Colonic mucosa (tissue), 4 donors: ENCODE measurements at regions not wholly inside any gene's neighbourhood (a gene's known extent, or its start where the extent isn't known, plus 50 kb on each side); places are given as distances from the start of the nearest gene placed in this dataset.

Source experiments
- DNase-seq: peaks from one replicate; pipeline ENCODE4 v3.0.0-alpha.2; 2020
- H3K27ac ChIP-seq: fragments of 200-600 bp; one replicate; pipeline ENCODE4 v1.8.0; 2021
- H3K27me3 ChIP-seq: fragments of 200-600 bp; one replicate; pipeline ENCODE4 v1.8.0; 2021
- H3K36me3 ChIP-seq: fragments of 200-600 bp; one replicate; pipeline ENCODE4 v1.8.0; 2021
- H3K4me1 ChIP-seq: fragments of 200-600 bp; one replicate; pipeline ENCODE4 v1.8.0; 2021; ENCODE audit warnings: mild to moderate bottlenecking
- H3K4me3 ChIP-seq: fragments of 200-600 bp; one replicate; pipeline ENCODE4 v1.8.0; 2021
- H3K9ac ChIP-seq, 2 donors: one replicate each; pipeline ENCODE4 v1.7.0; 2013; ENCODE audit warnings: control low read depth in 2 of 2, low read depth in 2 of 2, low read length in 2 of 2
- H3K9me3 ChIP-seq: fragments of 200-600 bp; one replicate; pipeline ENCODE4 v1.8.0; 2021
- intact Hi-C: fragments of 100-400 bp; cut with DNase I; formaldehyde crosslinking; loops from one replicate; pipeline ENCODE4 v1.14.1; 2022
- TF ChIP-seq, protein P1 (sequence below): fragments of 200-600 bp; IDR thresholded peaks from one replicate; pipeline ENCODE4 v1.8.0; 2022; ENCODE audit warnings: antibody characterized with exemption, mild to moderate bottlenecking
- donor health status: healthy.
- donor health status: DM: no; HTN: no; CAD: no.
- donor health status: DM: no; HTN: no; CAD: no.

DNA sequence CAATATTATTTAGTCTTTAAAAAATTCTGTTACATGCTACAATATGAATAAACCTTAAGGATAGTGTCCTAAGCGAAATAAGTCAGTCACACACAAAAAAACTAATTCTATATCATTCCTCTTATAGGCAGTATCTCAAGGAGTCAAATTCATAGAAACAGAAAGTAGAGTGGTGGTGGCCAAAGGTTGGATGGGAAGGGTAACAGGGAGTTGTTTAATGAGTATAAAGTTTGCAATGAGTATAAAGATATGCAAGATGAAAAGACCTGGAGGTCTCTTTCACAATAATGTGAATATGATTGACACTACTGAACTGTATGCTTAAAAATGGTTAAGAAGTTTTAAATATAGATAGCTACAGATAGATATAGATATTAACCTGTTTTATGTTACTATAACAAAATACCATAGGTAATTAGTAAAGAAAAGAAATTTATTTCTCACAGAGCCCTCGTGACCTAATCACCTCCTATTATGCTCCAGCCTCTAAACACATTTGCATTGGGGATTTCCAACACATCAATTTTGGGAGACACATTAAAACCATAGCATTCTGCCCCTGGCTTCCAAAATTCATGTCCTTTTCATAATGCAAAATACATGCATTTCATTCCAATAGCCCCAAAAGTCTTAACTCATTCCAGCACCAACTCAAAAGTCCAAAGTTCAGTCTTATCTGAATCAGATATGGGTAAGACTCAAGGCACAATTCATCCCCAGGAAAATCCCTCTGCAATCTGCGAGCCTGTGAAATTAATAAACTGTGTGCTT lies 93.6 kb downstream of the ATPSCKMT start:
- intact Hi-C loops = no loop called here
- Histone ChIP-seq H3K9me3 (no peaks in the 10 kb centered on the region), H3K4me1 (no peaks in the 10 kb centered on the region), H3K9ac (no peak overlapping the region), H3K27me3 (no peaks in the 10 kb centered on the region), H3K36me3 (no peaks in the 10 kb centered on the region), H3K4me3 (no peak overlapping the region), H3K27ac (no peak overlapping the region)
- TF ChIP-seq, protein P1, sequence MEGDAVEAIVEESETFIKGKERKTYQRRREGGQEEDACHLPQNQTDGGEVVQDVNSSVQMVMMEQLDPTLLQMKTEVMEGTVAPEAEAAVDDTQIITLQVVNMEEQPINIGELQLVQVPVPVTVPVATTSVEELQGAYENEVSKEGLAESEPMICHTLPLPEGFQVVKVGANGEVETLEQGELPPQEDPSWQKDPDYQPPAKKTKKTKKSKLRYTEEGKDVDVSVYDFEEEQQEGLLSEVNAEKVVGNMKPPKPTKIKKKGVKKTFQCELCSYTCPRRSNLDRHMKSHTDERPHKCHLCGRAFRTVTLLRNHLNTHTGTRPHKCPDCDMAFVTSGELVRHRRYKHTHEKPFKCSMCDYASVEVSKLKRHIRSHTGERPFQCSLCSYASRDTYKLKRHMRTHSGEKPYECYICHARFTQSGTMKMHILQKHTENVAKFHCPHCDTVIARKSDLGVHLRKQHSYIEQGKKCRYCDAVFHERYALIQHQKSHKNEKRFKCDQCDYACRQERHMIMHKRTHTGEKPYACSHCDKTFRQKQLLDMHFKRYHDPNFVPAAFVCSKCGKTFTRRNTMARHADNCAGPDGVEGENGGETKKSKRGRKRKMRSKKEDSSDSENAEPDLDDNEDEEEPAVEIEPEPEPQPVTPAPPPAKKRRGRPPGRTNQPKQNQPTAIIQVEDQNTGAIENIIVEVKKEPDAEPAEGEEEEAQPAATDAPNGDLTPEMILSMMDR = no peak
- DNase-seq = no peak

DNA sequence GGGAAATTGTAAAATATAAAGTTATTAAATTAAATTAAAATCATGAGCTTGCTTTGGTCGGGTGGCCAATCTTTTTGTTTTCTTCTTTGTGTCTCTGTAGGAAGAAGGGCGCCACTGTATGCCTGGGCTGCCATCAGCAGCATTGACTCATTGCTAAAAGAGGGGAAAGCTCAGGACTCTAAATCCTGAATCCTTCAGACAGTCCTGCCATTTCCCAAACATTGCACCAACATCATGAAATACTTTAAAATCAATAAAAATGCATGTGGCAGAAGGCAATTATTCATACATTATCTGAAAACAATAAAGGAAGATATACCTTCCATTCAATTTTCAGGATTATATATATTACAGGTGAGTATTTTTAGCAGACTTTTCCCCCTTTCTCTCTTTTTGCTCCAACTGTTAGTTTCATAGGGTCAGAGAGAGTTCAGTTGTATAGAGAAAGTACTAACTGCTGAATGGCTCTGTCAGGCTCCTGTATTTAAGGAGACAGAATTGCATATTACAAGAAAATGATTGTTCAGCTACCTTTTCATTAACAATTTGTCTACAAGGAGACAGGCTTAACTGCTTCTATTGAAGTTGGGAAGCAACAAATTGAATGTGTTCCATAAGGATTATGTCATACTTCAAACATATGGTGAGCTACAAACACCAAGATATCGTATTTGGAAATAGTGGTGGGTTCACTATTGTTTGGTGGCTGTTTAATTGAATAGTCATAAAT lies 95.7 kb downstream of the ATPSCKMT start:
- TF ChIP-seq, protein P1 = no peak
- no peaks in the 10 kb centered on the region for H3K36me3 ChIP-seq
- intact Hi-C loops = no loop called here

DNA sequence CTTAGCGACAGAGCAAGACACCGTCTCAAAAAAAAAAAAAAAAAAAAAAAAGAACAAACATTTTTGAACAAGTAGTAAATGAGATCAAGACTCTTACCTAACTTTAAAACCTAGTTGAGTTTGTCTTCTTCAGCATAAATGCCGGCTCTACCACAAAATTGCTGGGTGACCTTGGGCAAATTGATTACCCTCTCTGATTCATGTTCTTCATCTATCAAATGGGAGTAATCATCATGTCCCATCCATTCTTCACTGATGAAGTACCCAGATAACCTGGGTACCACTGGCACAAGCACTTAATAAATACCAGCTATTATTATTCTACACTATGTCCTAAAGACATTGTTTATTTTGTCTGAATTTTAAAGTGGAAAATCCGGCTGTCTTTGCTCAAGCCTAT lies 96.3 kb downstream of the ATPSCKMT start:
- Histone ChIP-seq H3K36me3 (no peaks in the 10 kb centered on the region), H3K9ac (no peak overlapping the region), H3K4me3 (no peak overlapping the region), H3K4me1 (no peaks in the 10 kb centered on the region), H3K9me3 (no peaks in the 10 kb centered on the region), H3K27me3 (no peaks in the 10 kb centered on the region), H3K27ac (no peak overlapping the region)
- DNase-seq = no peak
- TF ChIP-seq, protein P1 = no peak
- intact Hi-C loops = no loop called here

More for the DNA sequence above, 95.7 kb downstream of the ATPSCKMT start:
- Histone ChIP-seq H3K27ac (no peak overlapping the region), H3K9me3 (no peaks in the 10 kb centered on the region), H3K4me3 (no peak overlapping the region), H3K27me3 (no peaks in the 10 kb centered on the region), H3K9ac (no peak overlapping the region), H3K4me1 (no peaks in the 10 kb centered on the region)
- no peak for DNase-seq

DNA sequence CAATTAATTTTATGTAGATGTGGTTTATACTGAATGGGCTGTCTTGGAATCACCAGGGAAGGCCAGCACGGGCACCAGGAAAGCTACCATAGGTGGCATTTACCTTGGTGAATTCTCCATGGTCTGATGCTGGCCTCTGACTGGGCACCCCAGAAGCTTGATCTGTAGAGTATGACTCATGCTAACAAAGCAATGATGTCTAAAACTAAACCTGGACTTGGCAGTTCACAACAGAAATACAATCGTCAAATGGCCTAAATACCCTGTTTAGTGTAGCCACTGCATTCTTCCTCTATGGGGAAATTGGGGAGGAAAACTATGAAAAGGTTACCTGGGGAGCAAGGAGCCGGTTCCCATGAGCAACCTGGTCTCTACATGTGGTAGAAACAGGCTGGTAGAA lies 98.0 kb downstream of the ATPSCKMT start:
- H3K4me1 ChIP-seq = no peaks in the 10 kb centered on the region

DNA sequence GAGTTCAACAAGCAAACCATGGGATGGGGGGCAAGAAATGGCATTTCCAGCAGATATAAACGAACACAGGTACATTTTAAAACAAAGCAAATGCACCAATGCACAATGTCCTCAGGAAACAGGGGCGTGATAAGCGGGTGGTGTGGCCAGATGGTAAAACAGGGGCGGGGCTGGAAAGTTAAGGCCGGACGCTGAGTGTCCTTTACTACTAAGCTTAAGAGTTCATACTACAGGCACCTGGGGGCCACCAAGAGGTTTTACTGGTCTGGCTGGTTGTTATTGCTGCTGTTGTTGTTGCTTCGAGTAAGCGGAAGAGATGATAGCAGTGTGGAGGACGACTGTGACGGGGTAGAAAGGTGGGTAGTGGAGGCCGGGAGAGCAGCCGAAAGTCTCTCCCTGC lies 99.8 kb downstream of the ATPSCKMT start:
- Histone ChIP-seq H3K9me3 (no peaks in the 10 kb centered on the region), H3K27ac (no peak overlapping the region), H3K36me3 (no peaks in the 10 kb centered on the region), H3K9ac (no peak overlapping the region), H3K27me3 (no peaks in the 10 kb centered on the region), H3K4me3 (no peak overlapping the region), H3K4me1 (no peaks in the 10 kb centered on the region)
- TF ChIP-seq, protein P1 = no peak
- no peak for DNase-seq
- intact Hi-C loops = no loop called here

More for the DNA sequence above, 98.0 kb downstream of the ATPSCKMT start:
- no peak for DNase-seq
- Histone ChIP-seq H3K36me3 (no peaks in the 10 kb centered on the region), H3K4me3 (no peak overlapping the region), H3K27ac (no peak overlapping the region), H3K27me3 (no peaks in the 10 kb centered on the region), H3K9ac (no peak overlapping the region), H3K9me3 (no peaks in the 10 kb centered on the region)
- TF ChIP-seq, protein P1 = no peak
- intact Hi-C loops = no loop called here
